ENCODE measurements at regions not wholly inside any gene's neighbourhood (a gene's known extent, or its start where the extent isn't known, plus 50 kb on each side); places are given as distances from the start of the nearest gene placed in this dataset.

DNA sequence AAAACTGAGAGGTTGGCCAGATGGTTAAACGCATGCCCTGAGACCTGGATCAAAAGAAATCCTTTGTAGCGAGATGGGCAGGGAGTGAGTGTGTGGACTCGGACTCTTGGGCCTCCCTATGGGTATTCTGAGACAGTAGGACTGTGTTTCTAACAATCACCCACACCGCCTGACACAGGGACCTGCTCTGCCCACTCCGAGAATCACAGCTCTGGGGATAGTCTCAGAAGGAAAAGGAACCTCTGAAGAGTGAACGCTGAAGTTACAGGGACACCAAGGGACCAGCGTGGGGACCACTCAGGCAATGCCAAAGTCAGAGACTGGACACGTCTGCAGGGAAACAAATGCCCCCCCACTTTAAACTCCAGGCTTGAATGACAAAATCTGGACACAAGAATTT is 242.1 kb upstream of the TCERG1L start:
- TF ChIP-seq KDM1A (IDR thresholded peaks at IDR 0.05; ENCODE audit: low read depth) (no peak), PHF8 (IDR thresholded peaks at IDR 0.05; ENCODE audit: borderline replicate concordance, low read depth) (no peak), JUNB (IDR thresholded peaks at IDR 0.05) (no peak)
- TF ChIP-seq, protein P1, sequence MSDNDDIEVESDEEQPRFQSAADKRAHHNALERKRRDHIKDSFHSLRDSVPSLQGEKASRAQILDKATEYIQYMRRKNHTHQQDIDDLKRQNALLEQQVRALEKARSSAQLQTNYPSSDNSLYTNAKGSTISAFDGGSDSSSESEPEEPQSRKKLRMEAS (IDR thresholded peaks at IDR 0.05) = no peak
- TF ChIP-seq, protein P2, sequence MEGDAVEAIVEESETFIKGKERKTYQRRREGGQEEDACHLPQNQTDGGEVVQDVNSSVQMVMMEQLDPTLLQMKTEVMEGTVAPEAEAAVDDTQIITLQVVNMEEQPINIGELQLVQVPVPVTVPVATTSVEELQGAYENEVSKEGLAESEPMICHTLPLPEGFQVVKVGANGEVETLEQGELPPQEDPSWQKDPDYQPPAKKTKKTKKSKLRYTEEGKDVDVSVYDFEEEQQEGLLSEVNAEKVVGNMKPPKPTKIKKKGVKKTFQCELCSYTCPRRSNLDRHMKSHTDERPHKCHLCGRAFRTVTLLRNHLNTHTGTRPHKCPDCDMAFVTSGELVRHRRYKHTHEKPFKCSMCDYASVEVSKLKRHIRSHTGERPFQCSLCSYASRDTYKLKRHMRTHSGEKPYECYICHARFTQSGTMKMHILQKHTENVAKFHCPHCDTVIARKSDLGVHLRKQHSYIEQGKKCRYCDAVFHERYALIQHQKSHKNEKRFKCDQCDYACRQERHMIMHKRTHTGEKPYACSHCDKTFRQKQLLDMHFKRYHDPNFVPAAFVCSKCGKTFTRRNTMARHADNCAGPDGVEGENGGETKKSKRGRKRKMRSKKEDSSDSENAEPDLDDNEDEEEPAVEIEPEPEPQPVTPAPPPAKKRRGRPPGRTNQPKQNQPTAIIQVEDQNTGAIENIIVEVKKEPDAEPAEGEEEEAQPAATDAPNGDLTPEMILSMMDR (IDR thresholded peaks at IDR 0.05) = no peak
